ENCODE measurements at regions not wholly inside any gene's neighbourhood (a gene's known extent, or its start where the extent isn't known, plus 50 kb on each side); places are given as distances from the start of the nearest gene placed in this dataset.

- Histone ChIP-seq H3K27me3 (ENCODE audit: insufficient read depth) (no peaks in the 10 kb centered on the region), H3K4me1 (ENCODE audit: insufficient read depth) (no peaks in the 10 kb centered on the region), H3K4me2 (no peak overlapping the region), H3K79me2 (replicated peaks; ENCODE audit: insufficient read depth) (no peaks in the 10 kb centered on the region), H4K20me1 (replicated peaks; ENCODE audit: insufficient read depth) (no peaks in the 10 kb centered on the region), H3K36me3 (ENCODE audit: insufficient read depth) (no peaks in the 10 kb centered on the region), H3K4me3 (no peak overlapping the region), H3K9me2 (ENCODE audit: insufficient read depth) (no peaks in the 10 kb centered on the region), H3F3A (replicated peaks; ENCODE audit: low read depth) (no peaks in the 10 kb centered on the region), H3K27ac (ENCODE audit: low read depth) (no peak overlapping the region), H2AFZ (no peak overlapping the region)
- Mint-ChIP-seq H3K27ac (no peak overlapping the region), H3K9me3 (peaks cover 31% of the 10 kb centered on the region), H3K4me1 (peaks cover 9% of the 10 kb centered on the region), H3K27me3 (ENCODE audit: insufficient read depth, low read depth, poor library complexity) (peaks cover 20% of the 10 kb centered on the region), H3K36me3 (ENCODE audit: low read depth) (peaks cover 5% of the 10 kb centered on the region), H3K4me3 (no peak overlapping the region)
- ATAC-seq (no peak), DNase-seq (ENCODE audit: low spot score) (no peak)
- no peak for TF ChIP-seq JUNB (IDR thresholded peaks at IDR 0.05; ENCODE audit: unreplicated experiment)
- no peak for TF ChIP-seq EZH2phosphoT487 (IDR thresholded peaks at IDR 0.05; ENCODE audit: unreplicated experiment)
- TF ChIP-seq ZNF331 (CRISPR knock-in tag; IDR thresholded peaks at IDR 0.05; ENCODE audit: low read depth), result no peak
- no peak for TF ChIP-seq REST (IDR thresholded peaks at IDR 0.05; ENCODE audit: unreplicated experiment)
- TF ChIP-seq, protein P1, sequence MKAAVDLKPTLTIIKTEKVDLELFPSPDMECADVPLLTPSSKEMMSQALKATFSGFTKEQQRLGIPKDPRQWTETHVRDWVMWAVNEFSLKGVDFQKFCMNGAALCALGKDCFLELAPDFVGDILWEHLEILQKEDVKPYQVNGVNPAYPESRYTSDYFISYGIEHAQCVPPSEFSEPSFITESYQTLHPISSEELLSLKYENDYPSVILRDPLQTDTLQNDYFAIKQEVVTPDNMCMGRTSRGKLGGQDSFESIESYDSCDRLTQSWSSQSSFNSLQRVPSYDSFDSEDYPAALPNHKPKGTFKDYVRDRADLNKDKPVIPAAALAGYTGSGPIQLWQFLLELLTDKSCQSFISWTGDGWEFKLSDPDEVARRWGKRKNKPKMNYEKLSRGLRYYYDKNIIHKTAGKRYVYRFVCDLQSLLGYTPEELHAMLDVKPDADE (IDR thresholded peaks at IDR 0.05), result no peak
- TF ChIP-seq STAT1 (IDR thresholded peaks at IDR 0.05; ENCODE audit: unreplicated experiment), result no peak
- no peak for TF ChIP-seq ZNF114 (CRISPR knock-in tag; IDR thresholded peaks at IDR 0.05)
- TF ChIP-seq EZH2 (IDR thresholded peaks at IDR 0.05; ENCODE audit: low read depth, unreplicated experiment), result no peak
These were observed 147.3 kb downstream of the DLL1 start for GRCh38 chr6:170143401-170144150.

DNA sequence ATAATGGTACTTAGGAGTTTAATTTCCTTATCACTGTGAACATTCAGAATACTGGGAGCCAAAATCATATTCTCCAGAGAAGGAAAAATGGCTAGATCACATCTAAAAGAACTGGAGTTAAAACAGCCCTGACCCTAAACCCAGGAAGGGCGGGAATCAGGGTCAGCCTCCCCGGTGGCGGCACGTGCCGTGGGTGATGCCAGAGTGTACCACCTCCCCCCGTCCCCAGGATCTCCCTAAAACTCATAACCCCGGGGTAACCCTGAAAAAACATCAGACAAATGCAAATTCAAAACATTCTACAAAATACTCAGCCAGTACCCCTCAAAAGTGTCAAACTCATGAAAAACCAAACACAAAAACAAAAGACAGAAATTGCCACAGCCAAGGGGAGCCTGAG is 148.3 kb downstream of the DLL1 start:
- no peaks in the 10 kb centered on the region for H3F3A ChIP-seq (replicated peaks; ENCODE audit: low read depth)
- ATAC-seq (no peak), DNase-seq (ENCODE audit: low spot score) (no peak)
- H3K9me2 ChIP-seq (ENCODE audit: insufficient read depth), result no peaks in the 10 kb centered on the region
- H2AFZ ChIP-seq, result no peak overlapping the region
- Mint-ChIP-seq H3K9me3 (peaks cover 40% of the 10 kb centered on the region), H3K27me3 (ENCODE audit: insufficient read depth, low read depth, poor library complexity) (peaks cover 17% of the 10 kb centered on the region), H3K4me3 (no peak overlapping the region), H3K4me1 (no peaks in the 10 kb centered on the region), H3K36me3 (ENCODE audit: low read depth) (peaks cover 12% of the 10 kb centered on the region), H3K27ac (no peak overlapping the region)
- no peaks in the 10 kb centered on the region for H3K36me3 ChIP-seq (ENCODE audit: insufficient read depth)
- H3K4me2 ChIP-seq, result no peak overlapping the region
- no peaks in the 10 kb centered on the region for H3K4me1 ChIP-seq (ENCODE audit: insufficient read depth)
- H3K27ac ChIP-seq (ENCODE audit: low read depth), result no peak overlapping the region
- no peaks in the 10 kb centered on the region for H3K79me2 ChIP-seq (replicated peaks; ENCODE audit: insufficient read depth)
- no peak overlapping the region for H3K4me3 ChIP-seq
- no peaks in the 10 kb centered on the region for H3K27me3 ChIP-seq (ENCODE audit: insufficient read depth)
- H4K20me1 ChIP-seq (replicated peaks; ENCODE audit: insufficient read depth), result no peaks in the 10 kb centered on the region
- TF ChIP-seq POLR2AphosphoS5 (IDR thresholded peaks at IDR 0.05; ENCODE audit: low read depth) (no peak), EZH2 (IDR thresholded peaks at IDR 0.05; ENCODE audit: low read depth, unreplicated experiment) (no peak), ZNF331 (CRISPR knock-in tag; IDR thresholded peaks at IDR 0.05; ENCODE audit: low read depth) (no peak), EZH2phosphoT487 (IDR thresholded peaks at IDR 0.05; ENCODE audit: unreplicated experiment) (no peak)
- TF ChIP-seq, protein P1 (IDR thresholded peaks at IDR 0.05), result no peak

All from GM23338 (cell line).